Stimulated activated naive CD8-positive, alpha-beta T cell treated with anti-CD3 and anti-CD28 coated beads, Interleukin-15, amount 100 ng/mL, for 72 hours (primary cell): ENCODE measurements at regions not wholly inside any gene's neighbourhood (a gene's known extent, or its start where the extent isn't known, plus 50 kb on each side); places are given as distances from the start of the nearest gene placed in this dataset.
"Not testable (repeated sequence)": the region's sequence is repeated elsewhere in the genome, so short reads cannot be mapped to it uniquely, and the experiment has no call there.

ENCODE experiments used
- ATAC-seq: fragments of 150-1000 bp; cut with Tn5 transposase; 2 replicates; pipeline ENCODE4 v1.10.0; 2021; ENCODE audit warnings: mild to moderate bottlenecking, moderate library complexity
- DNase-seq, 2 donors: peaks; one replicate each; pipeline ENCODE4 v3.0.0; 2021 to 2022
- H3K27ac Mint-ChIP-seq, 2 donors: one replicate each; pipeline ENCODE4 v1.8.0; 2022; ENCODE audit warnings: mild to moderate bottlenecking in 2 of 2, mixed read lengths in 2 of 2, moderate library complexity in 2 of 2
- H3K27me3 Mint-ChIP-seq: one replicate; pipeline ENCODE4 v1.8.0; 2022; ENCODE audit warnings: mixed read lengths
- H3K4me1 Mint-ChIP-seq: one replicate; pipeline ENCODE4 v1.8.0; 2022; ENCODE audit warnings: mild to moderate bottlenecking, mixed read lengths
- H3K4me3 Mint-ChIP-seq, 2 donors: one replicate each; pipeline ENCODE4 v1.8.0; 2022; ENCODE audit warnings: mild to moderate bottlenecking in 2 of 2, mixed read lengths in 2 of 2, moderate library complexity in 1 of 2
- H3K9me3 Mint-ChIP-seq, 2 donors: one replicate each; pipeline ENCODE4 v1.8.0; 2022; ENCODE audit warnings: mixed read lengths in 2 of 2

GRCh38 chr1:232134365-232134764 is 495.6 kb downstream of the SIPA1L2 start:
- Mint-ChIP-seq H3K9me3 (peaks cover 0 to 14% of the 10 kb centered on the region in 2 donors), H3K4me1 (peaks cover 8% of the 10 kb centered on the region), H3K27me3 (peaks cover 28% of the 10 kb centered on the region), H3K27ac (no peak overlapping the region), H3K4me3 (no peak overlapping the region)
- DNase-seq, result no peak
- ATAC-seq, result no peak

- H3K4me3 Mint-ChIP-seq, result no peak overlapping the region
- ATAC-seq (no peak), DNase-seq (no peak)
- no peak overlapping the region for H3K27ac Mint-ChIP-seq
- H3K9me3 Mint-ChIP-seq, result peaks cover 7% of the 10 kb centered on the region in 2 donors
- peaks cover 45% of the 10 kb centered on the region for H3K27me3 Mint-ChIP-seq
- H3K4me1 Mint-ChIP-seq, result peaks cover 8% of the 10 kb centered on the region
Measured at GRCh38 chr1:232132572-232132971, 497.4 kb downstream of the SIPA1L2 start.

- Mint-ChIP-seq H3K4me3 (no peak overlapping the region), H3K9me3 (peaks cover 7 to 10% of the 10 kb centered on the region in 2 donors), H3K27ac (no peak overlapping the region), H3K27me3 (peaks cover 50% of the 10 kb centered on the region), H3K4me1 (peaks cover 8% of the 10 kb centered on the region)
- ATAC-seq (no peak), DNase-seq (no peak)
Measured at GRCh38 chr1:232131715-232132391, 498.1 kb downstream of the SIPA1L2 start.

- H3K9me3 Mint-ChIP-seq, result peaks cover 7 to 10% of the 10 kb centered on the region in 2 donors
- H3K4me3 Mint-ChIP-seq, result no peak overlapping the region
- peaks cover 49% of the 10 kb centered on the region for H3K27me3 Mint-ChIP-seq
Measured at GRCh38 chr1:232130815-232131480, 499.0 kb downstream of the SIPA1L2 start.

GRCh38 chr1:232127190-232127589 is 500.6 kb downstream of the DISC1 start:
- H3K4me1 Mint-ChIP-seq, result peaks cover 8% of the 10 kb centered on the region
- peaks cover 7 to 10% of the 10 kb centered on the region in 2 donors for H3K9me3 Mint-ChIP-seq
- H3K4me3 Mint-ChIP-seq, result no peak overlapping the region
- H3K27me3 Mint-ChIP-seq, result peaks cover 50% of the 10 kb centered on the region
- DNase-seq, result no peak
- H3K27ac Mint-ChIP-seq, result no peak overlapping the region
- no peak for ATAC-seq

More at GRCh38 chr1:232130815-232131480, 499.0 kb downstream of the SIPA1L2 start:
- no peak for ATAC-seq
- no peak overlapping the region for H3K27ac Mint-ChIP-seq
- H3K4me1 Mint-ChIP-seq, result peaks cover under 1% of the 10 kb centered on the region
- DNase-seq, result no peak

- H3K4me3 Mint-ChIP-seq, result no peak overlapping the region
- no peak overlapping the region for H3K27ac Mint-ChIP-seq
- H3K4me1 Mint-ChIP-seq, result peaks cover 8% of the 10 kb centered on the region
- peaks cover 40% of the 10 kb centered on the region for H3K27me3 Mint-ChIP-seq
- H3K9me3 Mint-ChIP-seq, result peaks cover 0 to 10% of the 10 kb centered on the region in 2 donors
- DNase-seq (no peak), ATAC-seq (no peak)
Measured at GRCh38 chr1:232123775-232124659, 497.4 kb downstream of the DISC1 start.

GRCh38 chr1:232117903-232118302 is 491.3 kb downstream of the DISC1 start:
- DNase-seq, H3K4me3 Mint-ChIP-seq, H3K9me3 Mint-ChIP-seq, H3K27ac Mint-ChIP-seq, H3K4me1 Mint-ChIP-seq, ATAC-seq: not testable (repeated sequence)
- H3K27me3 Mint-ChIP-seq, result peaks cover 20% of the 10 kb centered on the region

GRCh38 chr1:232114985-232115384 is 488.4 kb downstream of the DISC1 start:
- DNase-seq (no peak), ATAC-seq (no peak)
- Mint-ChIP-seq H3K9me3 (no peaks in the 10 kb centered on the region), H3K4me1 (no peaks in the 10 kb centered on the region), H3K4me3 (no peak overlapping the region), H3K27ac (no peak overlapping the region), H3K27me3 (peaks cover 34% of the 10 kb centered on the region)

GRCh38 chr1:232112076-232112475 is 485.5 kb downstream of the DISC1 start:
- DNase-seq, result no peak
- Mint-ChIP-seq H3K27me3 (peaks cover 36% of the 10 kb centered on the region), H3K4me3 (no peak overlapping the region), H3K4me1 (no peaks in the 10 kb centered on the region), H3K27ac (peak overlapping the region in 1 of 2 donors; percentile 54), H3K9me3 (no peaks in the 10 kb centered on the region)
- ATAC-seq, result no peak

- H3K9me3 Mint-ChIP-seq, result no peaks in the 10 kb centered on the region
- no peak for DNase-seq
- ATAC-seq, result no peak
- no peak overlapping the region for H3K27ac Mint-ChIP-seq
- peaks cover 36% of the 10 kb centered on the region for H3K27me3 Mint-ChIP-seq
- H3K4me3 Mint-ChIP-seq, result no peak overlapping the region
- H3K4me1 Mint-ChIP-seq, result no peaks in the 10 kb centered on the region
Measured at GRCh38 chr1:232111611-232112010, 485.0 kb downstream of the DISC1 start.

GRCh38 chr1:232110281-232111090 is 483.9 kb downstream of the DISC1 start:
- DNase-seq (no peak), ATAC-seq (no peak)
- peaks cover 36% of the 10 kb centered on the region for H3K27me3 Mint-ChIP-seq
- no peaks in the 10 kb centered on the region for H3K4me1 Mint-ChIP-seq
- H3K9me3 Mint-ChIP-seq, result no peaks in the 10 kb centered on the region
- peak overlapping the region in 1 of 2 donors; percentile 55 for H3K27ac Mint-ChIP-seq
- H3K4me3 Mint-ChIP-seq, result no peak overlapping the region

- Mint-ChIP-seq H3K4me3 (no peak overlapping the region), H3K27me3 (peaks cover 36% of the 10 kb centered on the region), H3K4me1 (no peaks in the 10 kb centered on the region), H3K27ac (no peak overlapping the region), H3K9me3 (no peaks in the 10 kb centered on the region)
- no peak for ATAC-seq
- DNase-seq, result no peak
Measured at GRCh38 chr1:232109391-232109790, 482.8 kb downstream of the DISC1 start.

- Mint-ChIP-seq H3K27me3 (peaks cover 36% of the 10 kb centered on the region), H3K27ac (no peak overlapping the region), H3K4me1 (no peaks in the 10 kb centered on the region), H3K9me3 (no peaks in the 10 kb centered on the region), H3K4me3 (no peak overlapping the region)
- ATAC-seq (no peak), DNase-seq (no peak)
Measured at GRCh38 chr1:232108598-232108997, 482.0 kb downstream of the DISC1 start.

- no peak for DNase-seq
- Mint-ChIP-seq H3K27ac (no peak overlapping the region), H3K4me1 (no peaks in the 10 kb centered on the region), H3K9me3 (no peaks in the 10 kb centered on the region), H3K4me3 (no peak overlapping the region), H3K27me3 (peaks cover 36% of the 10 kb centered on the region)
- ATAC-seq, result no peak
Measured at GRCh38 chr1:232106415-232106814, 479.8 kb downstream of the DISC1 start.

- H3K4me3 Mint-ChIP-seq, result no peak overlapping the region
- no peaks in the 10 kb centered on the region for H3K9me3 Mint-ChIP-seq
- no peak overlapping the region for H3K27ac Mint-ChIP-seq
- no peak for DNase-seq
- ATAC-seq, result no peak
- H3K27me3 Mint-ChIP-seq, result peaks cover 28% of the 10 kb centered on the region
- no peaks in the 10 kb centered on the region for H3K4me1 Mint-ChIP-seq
Measured at GRCh38 chr1:232105561-232105960, 479.0 kb downstream of the DISC1 start.
